ENCODE measurements at regions not wholly inside any gene's neighbourhood (a gene's known extent, or its start where the extent isn't known, plus 50 kb on each side); places are given as distances from the start of the nearest gene placed in this dataset.

DNA sequence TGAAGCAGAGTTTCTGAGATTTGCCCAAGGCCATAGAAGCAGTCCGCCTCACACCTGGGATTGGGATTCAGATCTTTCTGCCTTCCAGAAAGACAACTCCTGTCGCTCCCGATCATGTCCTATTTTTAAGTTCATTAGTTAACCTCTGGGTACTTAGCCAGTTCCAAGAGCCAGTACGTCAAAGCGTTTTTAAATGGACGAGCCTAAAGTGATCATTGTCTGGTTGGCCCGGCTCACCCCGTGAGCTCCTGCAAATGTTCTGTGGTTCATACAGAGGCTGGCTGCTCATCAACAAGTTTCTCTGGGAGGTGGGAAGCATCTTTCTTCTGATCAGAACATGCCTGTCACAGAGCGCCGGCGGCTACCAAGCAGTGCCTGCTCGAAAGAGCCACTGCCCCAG lies 554.5 kb upstream of the WWC1 start:
- peaks cover 0 to 2% of the 10 kb centered on the region in 2 donors for H3K9me3 ChIP-seq (ENCODE audit: control insufficient read depth in 2 of 2, insufficient read depth in 1 of 2, low read depth in 1 of 2, low read length in 1 of 2)
- WGBS, 2 donors: 90 to 91% methylated on average over 12 of the region's 12 CpGs
- H3K36me3 ChIP-seq (ENCODE audit: control insufficient read depth in 2 of 2, insufficient read depth in 2 of 2, low read length in 1 of 2): no peaks in the 10 kb centered on the region
- no peak overlapping the region for H3K27ac ChIP-seq (ENCODE audit: low read depth in 2 of 2, low read length in 1 of 2)
- no peaks in the 10 kb centered on the region for H3K27me3 ChIP-seq (ENCODE audit: control insufficient read depth in 1 of 2, insufficient read depth in 2 of 2, low read length in 2 of 2)
- H3K4me1 ChIP-seq (ENCODE audit: control insufficient read depth in 2 of 2, insufficient read depth in 2 of 2, low read length in 1 of 2): no peaks in the 10 kb centered on the region
- H3K4me3 ChIP-seq (ENCODE audit: low read depth in 1 of 2, low read length in 2 of 2): no peak overlapping the region

DNA sequence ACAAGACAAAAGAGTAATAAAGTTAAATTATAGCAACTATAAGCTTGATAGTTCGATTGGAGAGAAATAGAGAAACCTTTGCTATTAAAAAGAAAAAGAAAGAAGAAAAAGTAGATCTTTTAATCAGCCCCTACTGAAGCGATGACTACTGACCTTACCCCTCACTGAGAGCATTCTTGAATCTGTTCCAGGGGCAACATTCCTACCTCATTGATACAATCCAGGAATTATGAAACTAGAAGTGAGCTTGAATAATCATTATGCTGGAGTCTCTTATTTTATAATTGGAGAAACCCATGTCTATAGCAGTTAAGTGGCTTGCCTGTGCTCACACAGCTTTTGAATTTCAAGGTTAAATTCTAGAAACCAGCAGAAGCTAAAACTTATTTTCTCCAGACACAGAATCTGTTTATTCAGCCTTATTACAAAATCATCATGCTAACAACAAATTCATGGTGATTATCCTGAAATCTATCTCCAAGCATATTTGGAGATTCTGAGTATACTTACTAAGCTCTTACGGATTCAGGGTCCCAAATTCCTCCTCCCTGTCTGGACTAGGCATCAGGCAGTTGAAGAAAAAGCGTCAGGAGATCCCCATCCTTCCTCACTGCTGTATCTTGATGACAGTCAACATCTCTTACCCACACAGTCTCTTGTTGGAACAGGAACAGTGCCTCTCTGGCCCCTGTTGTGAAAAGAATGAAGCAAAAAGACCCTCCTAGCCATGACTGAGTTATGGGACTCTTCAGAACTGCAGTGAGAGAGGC lies 547.6 kb upstream of the WWC1 start:
- H3K4me3 ChIP-seq (ENCODE audit: low read depth in 1 of 2, low read length in 2 of 2): no peak overlapping the region
- H3K27me3 ChIP-seq (ENCODE audit: control insufficient read depth in 1 of 2, insufficient read depth in 2 of 2, low read length in 2 of 2): no peaks in the 10 kb centered on the region
- H3K27ac ChIP-seq (ENCODE audit: low read depth in 2 of 2, low read length in 1 of 2): no peak overlapping the region
- no peaks in the 10 kb centered on the region for H3K9me3 ChIP-seq (ENCODE audit: control insufficient read depth in 2 of 2, insufficient read depth in 1 of 2, low read depth in 1 of 2, low read length in 1 of 2)
- H3K36me3 ChIP-seq (ENCODE audit: control insufficient read depth in 2 of 2, insufficient read depth in 2 of 2, low read length in 1 of 2): no peaks in the 10 kb centered on the region
- 66 to 68% methylated on average over 4 of the region's 4 CpGs for whole genome bisulfite sequencing, 2 donors
- H3K4me1 ChIP-seq (ENCODE audit: control insufficient read depth in 2 of 2, insufficient read depth in 2 of 2, low read length in 1 of 2): peaks cover 0 to 2% of the 10 kb centered on the region in 2 donors

DNA sequence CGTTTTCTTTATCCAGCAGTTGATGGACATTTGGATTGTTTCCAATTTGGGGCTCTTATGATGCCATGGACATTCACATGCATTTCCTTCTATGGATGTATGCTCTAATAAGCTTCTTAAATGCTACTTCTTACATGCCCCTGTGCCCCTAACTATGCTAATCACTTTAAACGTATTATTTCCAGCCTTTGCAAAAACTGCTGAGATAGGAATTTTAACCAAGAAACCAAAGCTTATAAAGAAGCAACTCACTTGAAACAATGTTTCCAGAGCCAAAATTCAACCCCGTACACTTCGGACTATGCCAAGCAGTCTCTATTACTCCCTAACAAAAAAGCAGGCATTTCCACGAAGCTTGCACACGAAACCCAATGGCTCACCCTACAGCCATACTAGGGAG lies 545.6 kb upstream of the WWC1 start:
- Histone ChIP-seq H3K9me3 (ENCODE audit: control insufficient read depth in 2 of 2, insufficient read depth in 1 of 2, low read depth in 1 of 2, low read length in 1 of 2) (no peaks in the 10 kb centered on the region), H3K27ac (ENCODE audit: low read depth in 2 of 2, low read length in 1 of 2) (no peak overlapping the region), H3K4me1 (ENCODE audit: control insufficient read depth in 2 of 2, insufficient read depth in 2 of 2, low read length in 1 of 2) (peaks cover 0 to 2% of the 10 kb centered on the region in 2 donors), H3K36me3 (ENCODE audit: control insufficient read depth in 2 of 2, insufficient read depth in 2 of 2, low read length in 1 of 2) (no peaks in the 10 kb centered on the region), H3K4me3 (ENCODE audit: low read depth in 1 of 2, low read length in 2 of 2) (no peak overlapping the region), H3K27me3 (ENCODE audit: control insufficient read depth in 1 of 2, insufficient read depth in 2 of 2, low read length in 2 of 2) (no peaks in the 10 kb centered on the region)
- 83 to 86% methylated on average over 6 of the region's 6 CpGs for WGBS, 2 donors

DNA sequence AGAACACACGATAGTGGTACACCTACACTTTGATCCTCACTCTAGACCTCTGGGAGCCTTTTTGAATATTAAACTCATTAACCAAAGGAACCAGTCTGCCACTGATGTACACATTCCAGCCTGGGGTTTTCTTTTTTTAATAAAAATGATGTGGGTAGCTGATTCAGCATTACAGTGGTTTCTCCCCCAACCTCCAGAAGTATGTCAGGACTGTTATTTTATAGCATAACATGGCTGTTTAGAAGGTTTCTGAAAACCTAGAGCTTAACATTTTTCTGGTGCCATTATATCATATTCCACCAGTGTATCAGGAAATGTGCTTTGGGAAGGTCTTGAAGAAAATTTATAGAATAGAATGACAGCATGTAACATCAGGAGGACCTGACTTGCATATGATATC lies 540.9 kb upstream of the WWC1 start:
- H3K4me1 ChIP-seq (ENCODE audit: control insufficient read depth in 2 of 2, insufficient read depth in 2 of 2, low read length in 1 of 2): peaks cover 0 to 2% of the 10 kb centered on the region in 2 donors
- no peak overlapping the region for H3K27ac ChIP-seq (ENCODE audit: low read depth in 2 of 2, low read length in 1 of 2)
- no peaks in the 10 kb centered on the region for H3K27me3 ChIP-seq (ENCODE audit: control insufficient read depth in 1 of 2, insufficient read depth in 2 of 2, low read length in 2 of 2)
- H3K9me3 ChIP-seq (ENCODE audit: control insufficient read depth in 2 of 2, insufficient read depth in 1 of 2, low read depth in 1 of 2, low read length in 1 of 2): no peaks in the 10 kb centered on the region
- WGBS, 2 donors: 83 to 84% methylated on average over 1 of the region's 1 CpG
- no peaks in the 10 kb centered on the region for H3K36me3 ChIP-seq (ENCODE audit: control insufficient read depth in 2 of 2, insufficient read depth in 2 of 2, low read length in 1 of 2)
- no peak overlapping the region for H3K4me3 ChIP-seq (ENCODE audit: low read depth in 1 of 2, low read length in 2 of 2)

DNA sequence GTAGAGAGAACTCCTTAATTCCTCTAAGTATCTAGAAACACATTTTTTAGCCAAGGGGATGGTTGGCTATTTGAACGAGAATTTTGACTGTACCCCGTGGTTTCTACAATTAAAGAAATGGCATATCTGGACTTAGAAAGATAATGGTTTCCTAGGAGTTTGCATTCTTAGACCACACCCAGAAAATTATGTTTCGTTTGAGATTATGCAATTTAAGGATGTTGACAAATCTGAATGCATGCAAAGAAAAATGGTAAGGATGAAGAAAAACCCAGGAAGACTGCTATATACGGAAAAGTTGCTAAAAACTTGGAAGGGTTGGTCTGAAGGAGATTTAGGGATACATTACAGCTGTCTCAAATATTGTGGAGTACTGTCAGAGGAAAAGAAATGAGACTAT lies 538.5 kb upstream of the WWC1 start:
- WGBS, 2 donors: 62 to 64% methylated on average over 4 of the region's 4 CpGs
- Histone ChIP-seq H3K9me3 (ENCODE audit: control insufficient read depth in 2 of 2, insufficient read depth in 1 of 2, low read depth in 1 of 2, low read length in 1 of 2) (no peaks in the 10 kb centered on the region), H3K4me3 (ENCODE audit: low read depth in 1 of 2, low read length in 2 of 2) (no peak overlapping the region)

DNA sequence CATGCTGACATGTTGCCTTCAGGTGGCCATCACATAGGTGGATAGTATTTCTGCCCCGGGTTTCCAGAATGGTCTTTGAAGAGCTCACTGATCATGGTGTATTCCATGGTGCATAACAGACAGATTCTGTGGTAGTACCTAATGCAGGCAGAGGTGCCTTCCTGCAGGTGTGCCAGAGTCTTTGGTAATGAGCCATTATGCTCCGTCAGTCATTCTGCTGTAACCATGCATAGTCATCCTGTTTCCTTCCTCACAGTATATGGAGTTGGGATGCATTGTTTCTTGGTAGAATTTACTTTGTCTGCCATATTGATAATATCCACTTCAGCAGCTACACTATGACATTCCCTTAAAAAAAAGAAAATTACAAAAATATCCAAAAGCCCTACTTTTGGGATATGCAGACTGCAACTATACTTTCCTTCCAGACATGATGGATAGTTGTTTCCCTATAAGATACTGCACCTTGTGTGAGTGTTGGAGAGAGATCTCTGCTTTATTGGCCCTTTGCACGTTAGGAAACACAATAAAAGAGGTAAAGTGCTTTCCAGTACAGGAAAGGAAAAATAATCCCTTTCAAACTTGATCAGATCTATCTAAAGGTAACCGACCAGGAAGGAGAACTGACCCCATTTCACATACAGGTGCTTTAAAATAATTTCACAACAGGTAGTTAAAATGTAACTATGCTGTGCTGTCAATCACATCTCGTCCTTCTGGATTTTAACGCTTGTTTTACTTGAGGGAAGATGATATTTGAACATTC lies 537.5 kb upstream of the WWC1 start:
- no peaks in the 10 kb centered on the region for H3K27me3 ChIP-seq (ENCODE audit: control insufficient read depth in 1 of 2, insufficient read depth in 2 of 2, low read length in 2 of 2)
- no peaks in the 10 kb centered on the region for H3K36me3 ChIP-seq (ENCODE audit: control insufficient read depth in 2 of 2, insufficient read depth in 2 of 2, low read length in 1 of 2)
- no peak overlapping the region for H3K4me3 ChIP-seq (ENCODE audit: low read depth in 1 of 2, low read length in 2 of 2)
- 70 to 87% methylated on average over 6 of the region's 6 CpGs for WGBS, 2 donors
- no peaks in the 10 kb centered on the region for H3K9me3 ChIP-seq (ENCODE audit: control insufficient read depth in 2 of 2, insufficient read depth in 1 of 2, low read depth in 1 of 2, low read length in 1 of 2)
- no peak overlapping the region for H3K27ac ChIP-seq (ENCODE audit: low read depth in 2 of 2, low read length in 1 of 2)
- H3K4me1 ChIP-seq (ENCODE audit: control insufficient read depth in 2 of 2, insufficient read depth in 2 of 2, low read length in 1 of 2): no peaks in the 10 kb centered on the region

More for the DNA sequence above, 538.5 kb upstream of the WWC1 start:
- H3K36me3 ChIP-seq (ENCODE audit: control insufficient read depth in 2 of 2, insufficient read depth in 2 of 2, low read length in 1 of 2): no peaks in the 10 kb centered on the region
- H3K4me1 ChIP-seq (ENCODE audit: control insufficient read depth in 2 of 2, insufficient read depth in 2 of 2, low read length in 1 of 2): peaks cover 0 to 2% of the 10 kb centered on the region in 2 donors
- no peaks in the 10 kb centered on the region for H3K27me3 ChIP-seq (ENCODE audit: control insufficient read depth in 1 of 2, insufficient read depth in 2 of 2, low read length in 2 of 2)
- H3K27ac ChIP-seq (ENCODE audit: low read depth in 2 of 2, low read length in 1 of 2): no peak overlapping the region

DNA sequence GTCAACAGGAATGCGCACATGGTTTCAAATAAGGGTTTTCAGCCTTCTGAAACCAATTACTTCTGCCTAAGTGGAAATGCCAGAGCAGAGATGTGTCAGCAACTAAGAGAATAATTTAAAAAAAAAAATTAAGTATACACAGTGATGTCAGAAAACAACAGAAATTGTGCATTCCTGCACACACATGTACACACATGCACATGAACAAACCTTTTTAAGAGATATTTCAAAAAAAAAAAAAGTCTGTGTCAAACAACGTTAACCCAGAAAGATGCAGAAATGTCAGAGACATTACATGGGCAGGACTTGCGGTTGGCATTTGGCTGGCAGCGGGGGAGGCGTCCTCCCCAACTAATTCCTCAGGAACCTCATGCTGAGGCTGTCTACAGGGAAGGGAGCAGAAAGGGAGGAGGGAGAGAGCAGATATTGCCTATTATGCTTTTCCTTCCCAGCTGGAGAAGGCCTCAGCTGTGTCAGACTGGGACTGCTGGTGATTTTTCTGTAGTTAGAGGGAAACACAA lies 536.9 kb upstream of the WWC1 start:
- Histone ChIP-seq H3K27ac (ENCODE audit: low read depth in 2 of 2, low read length in 1 of 2) (no peak overlapping the region), H3K4me1 (ENCODE audit: control insufficient read depth in 2 of 2, insufficient read depth in 2 of 2, low read length in 1 of 2) (no peaks in the 10 kb centered on the region), H3K4me3 (ENCODE audit: low read depth in 1 of 2, low read length in 2 of 2) (no peak overlapping the region), H3K36me3 (ENCODE audit: control insufficient read depth in 2 of 2, insufficient read depth in 2 of 2, low read length in 1 of 2) (no peaks in the 10 kb centered on the region), H3K27me3 (ENCODE audit: control insufficient read depth in 1 of 2, insufficient read depth in 2 of 2, low read length in 2 of 2) (no peaks in the 10 kb centered on the region), H3K9me3 (ENCODE audit: control insufficient read depth in 2 of 2, insufficient read depth in 1 of 2, low read depth in 1 of 2, low read length in 1 of 2) (no peaks in the 10 kb centered on the region)
- 78 to 81% methylated on average over 5 of the region's 5 CpGs for WGBS, 2 donors

DNA sequence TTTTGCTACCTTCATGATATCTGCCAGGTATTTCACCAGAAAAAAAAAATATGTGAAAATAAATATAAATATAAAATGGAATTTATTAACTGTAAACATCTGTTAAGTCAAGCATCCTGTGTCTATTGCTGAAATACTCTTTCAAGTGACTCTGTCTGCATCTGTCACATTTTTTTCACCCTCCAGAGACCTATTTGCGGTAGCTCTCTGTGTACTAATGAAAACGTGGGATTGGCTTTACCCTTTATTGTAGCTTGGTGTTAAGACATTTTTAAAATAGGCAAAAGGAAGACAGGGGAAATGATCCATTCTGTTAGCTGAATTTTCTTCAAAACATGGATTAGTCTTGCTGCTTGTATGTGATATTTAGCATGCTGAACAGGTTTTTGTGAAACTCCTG lies 536.0 kb upstream of the WWC1 start:
- 56 to 61% methylated on average over 2 of the region's 2 CpGs for WGBS, 2 donors
- H3K9me3 ChIP-seq (ENCODE audit: control insufficient read depth in 2 of 2, insufficient read depth in 1 of 2, low read depth in 1 of 2, low read length in 1 of 2): no peaks in the 10 kb centered on the region
- H3K27me3 ChIP-seq (ENCODE audit: control insufficient read depth in 1 of 2, insufficient read depth in 2 of 2, low read length in 2 of 2): no peaks in the 10 kb centered on the region
- H3K27ac ChIP-seq (ENCODE audit: low read depth in 2 of 2, low read length in 1 of 2): no peak overlapping the region
- no peaks in the 10 kb centered on the region for H3K4me1 ChIP-seq (ENCODE audit: control insufficient read depth in 2 of 2, insufficient read depth in 2 of 2, low read length in 1 of 2)
- no peak overlapping the region for H3K4me3 ChIP-seq (ENCODE audit: low read depth in 1 of 2, low read length in 2 of 2)
- H3K36me3 ChIP-seq (ENCODE audit: control insufficient read depth in 2 of 2, insufficient read depth in 2 of 2, low read length in 1 of 2): no peaks in the 10 kb centered on the region

DNA sequence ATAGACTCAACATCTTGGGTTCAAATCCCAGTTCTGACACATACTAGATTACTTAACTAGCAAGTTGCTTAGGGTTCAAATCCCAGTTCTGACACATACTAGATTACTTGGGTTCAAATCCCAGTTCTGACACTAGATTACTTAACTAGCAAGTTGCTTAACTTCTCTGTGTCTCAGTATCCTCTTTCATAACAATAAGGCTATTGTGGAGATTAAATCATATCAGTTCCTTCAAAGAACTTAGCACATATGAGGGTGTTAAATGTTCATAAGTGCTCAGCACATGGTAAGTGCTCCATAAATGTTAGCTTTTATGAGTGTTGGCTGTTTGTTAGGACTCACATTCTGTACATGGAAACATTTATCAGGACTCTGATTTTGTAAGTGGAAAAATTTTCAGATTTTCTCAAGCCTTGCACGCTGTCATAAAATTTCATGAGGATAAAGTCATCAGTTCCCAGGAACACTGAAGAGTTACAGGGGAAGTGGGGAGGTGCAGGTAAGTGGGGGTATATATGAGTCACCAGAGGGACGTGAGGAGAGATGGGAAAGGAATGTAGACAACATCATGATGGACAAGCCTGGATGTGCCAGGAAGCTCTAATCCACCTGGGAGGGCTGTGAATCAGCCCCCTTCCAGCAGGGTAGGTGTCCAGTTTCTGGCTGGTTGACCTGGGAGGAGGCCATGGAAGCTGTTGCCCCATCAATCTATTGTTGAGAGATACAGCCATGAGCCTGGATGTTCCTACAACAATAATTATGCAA lies 532.2 kb upstream of the WWC1 start:
- Histone ChIP-seq H3K4me3 (ENCODE audit: low read depth in 1 of 2, low read length in 2 of 2) (no peak overlapping the region), H3K27me3 (ENCODE audit: control insufficient read depth in 1 of 2, insufficient read depth in 2 of 2, low read length in 2 of 2) (no peaks in the 10 kb centered on the region), H3K9me3 (ENCODE audit: control insufficient read depth in 2 of 2, insufficient read depth in 1 of 2, low read depth in 1 of 2, low read length in 1 of 2) (no peaks in the 10 kb centered on the region), H3K4me1 (ENCODE audit: control insufficient read depth in 2 of 2, insufficient read depth in 2 of 2, low read length in 1 of 2) (no peaks in the 10 kb centered on the region), H3K27ac (ENCODE audit: low read depth in 2 of 2, low read length in 1 of 2) (no peak overlapping the region), H3K36me3 (ENCODE audit: control insufficient read depth in 2 of 2, insufficient read depth in 2 of 2, low read length in 1 of 2) (no peaks in the 10 kb centered on the region)
- 47 to 58% methylated on average over 2 of the region's 2 CpGs for WGBS, 2 donors
